Glomerular endothelial cell (primary cell): ENCODE measurements at regions not wholly inside any gene's neighbourhood (a gene's known extent, or its start where the extent isn't known, plus 50 kb on each side); places are given as distances from the start of the nearest gene placed in this dataset.
"Not testable (repeated sequence)": the region's sequence is repeated elsewhere in the genome, so short reads cannot be mapped to it uniquely, and the experiment has no call there.

Source experiments
- DNase-seq: peaks from one replicate; pipeline ENCODE4 v3.0.0-alpha.2; 2011; ENCODE audit warnings: low read depth, low spot score; ENCODE audit errors: extremely low read depth

DNA sequence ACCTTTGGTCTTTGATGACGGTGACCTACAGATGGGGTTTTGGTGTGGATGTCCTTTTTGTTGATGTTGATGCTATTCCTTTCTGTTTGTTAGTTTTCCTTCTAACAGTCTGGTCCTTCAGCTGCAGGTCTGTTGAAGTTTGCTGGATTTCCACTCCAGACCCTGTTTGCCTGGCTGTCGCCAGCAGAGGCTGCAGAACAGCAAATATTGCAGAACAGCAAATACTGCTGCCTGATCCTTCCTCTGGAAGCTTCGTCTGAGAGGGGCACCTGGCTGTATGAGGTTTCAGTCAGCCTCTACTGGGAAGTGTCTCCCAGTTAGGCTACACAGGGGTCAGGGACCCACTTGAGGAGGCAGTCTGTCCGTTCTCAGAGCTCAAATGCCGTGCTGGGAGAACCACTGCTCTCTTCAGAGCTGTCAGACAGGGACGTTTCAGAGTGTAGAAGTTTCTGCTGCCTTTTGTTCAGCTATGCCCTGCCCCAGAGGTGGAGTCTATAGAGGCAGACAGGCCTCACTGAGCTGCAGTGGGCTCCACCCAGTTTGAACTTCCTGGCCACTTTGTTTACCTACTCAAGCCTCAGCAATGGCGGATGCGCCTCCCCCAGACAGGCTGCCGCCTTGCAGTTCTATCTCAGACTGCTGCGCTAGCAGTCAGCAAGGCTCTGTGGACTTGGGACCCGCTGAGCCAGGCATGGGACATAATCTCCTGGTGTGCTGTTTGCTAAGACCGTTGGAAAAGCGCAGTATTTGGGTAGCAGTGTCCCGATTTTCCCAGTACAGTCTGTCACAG lies 156.4 kb upstream of the NR3C2 start:
- not testable (repeated sequence) for DNase-seq

DNA sequence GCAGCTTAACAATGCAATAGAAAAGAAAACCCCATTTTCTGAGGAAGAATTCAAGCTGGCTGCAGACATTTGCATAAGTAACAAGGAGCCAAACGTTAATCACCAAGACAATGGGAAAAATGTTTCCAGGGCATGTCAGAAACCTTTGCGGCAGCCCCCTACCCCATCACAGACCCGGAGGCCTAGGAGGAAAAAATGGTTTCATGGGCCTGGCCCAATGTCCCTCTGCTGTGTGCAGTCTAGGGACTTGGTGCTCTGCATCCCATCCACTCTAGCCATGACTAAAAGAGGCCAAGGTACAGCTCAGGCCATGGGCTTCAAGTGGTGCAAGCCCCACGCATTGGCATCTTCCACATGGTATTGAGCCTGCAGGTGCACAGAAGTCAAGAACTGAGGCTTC lies 147.0 kb upstream of the NR3C2 start:
- no peak for DNase-seq

DNA sequence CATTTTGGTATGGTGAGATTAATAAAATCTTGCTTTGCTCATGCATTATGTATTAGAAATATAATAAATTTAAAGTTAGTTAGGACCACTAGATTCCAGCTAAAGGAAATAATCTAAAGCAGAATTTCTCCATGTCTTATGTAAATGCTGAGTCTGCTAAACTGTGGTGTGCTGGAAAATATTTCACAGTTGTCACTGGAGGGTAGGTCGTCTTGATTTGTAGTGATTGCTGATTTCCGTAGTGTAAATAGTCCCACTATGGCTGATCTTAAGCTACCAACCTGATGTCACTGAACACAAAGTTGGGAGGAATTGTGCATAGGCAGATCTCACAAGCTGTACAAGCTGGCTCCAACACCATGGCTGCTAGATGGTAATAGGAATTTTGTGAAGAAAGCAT lies 133.4 kb upstream of the NR3C2 start:
- DNase-seq = no peak

DNA sequence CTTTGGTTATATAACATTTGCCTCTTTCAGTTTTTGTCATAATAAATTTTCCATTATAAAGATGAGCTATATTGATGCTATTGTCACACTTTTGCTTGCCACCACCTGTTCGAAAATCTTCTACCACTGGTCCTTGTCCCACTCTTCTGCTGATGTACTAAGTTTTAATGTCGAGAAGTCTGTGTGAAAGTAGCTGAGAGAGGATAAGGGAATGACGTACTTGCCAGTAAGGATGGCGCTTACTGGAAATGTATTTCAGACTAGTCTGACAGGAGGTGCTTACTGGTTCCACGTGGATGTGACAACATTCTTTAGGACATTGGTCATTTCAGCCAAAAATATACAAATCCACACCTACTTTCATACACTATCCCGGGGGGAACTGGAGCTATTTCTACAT lies 132.7 kb upstream of the NR3C2 start:
- DNase-seq = no peak

- DNase-seq = no peak
These were observed 132.3 kb upstream of the NR3C2 start for GRCh38 chr4:148574502-148574901.

DNA sequence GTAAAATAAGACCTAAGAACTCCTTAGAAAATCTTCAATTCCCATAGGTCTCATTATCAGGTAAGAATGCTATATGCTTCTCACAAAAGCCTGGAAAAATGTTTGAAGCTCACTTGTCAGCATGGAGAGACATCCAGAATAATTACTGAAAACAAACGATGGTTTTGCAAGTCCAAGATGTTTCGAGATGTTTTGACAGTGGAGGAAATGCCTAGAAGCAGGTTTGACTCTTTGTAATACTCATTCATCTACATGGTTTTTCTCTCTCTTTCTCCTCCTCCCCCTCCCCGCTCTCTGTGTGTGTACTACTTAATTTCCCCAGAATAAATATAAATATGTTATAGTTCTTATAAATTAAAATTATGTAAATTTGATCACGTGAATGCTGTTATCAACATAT lies 131.9 kb upstream of the NR3C2 start:
- DNase-seq = no peak

DNA sequence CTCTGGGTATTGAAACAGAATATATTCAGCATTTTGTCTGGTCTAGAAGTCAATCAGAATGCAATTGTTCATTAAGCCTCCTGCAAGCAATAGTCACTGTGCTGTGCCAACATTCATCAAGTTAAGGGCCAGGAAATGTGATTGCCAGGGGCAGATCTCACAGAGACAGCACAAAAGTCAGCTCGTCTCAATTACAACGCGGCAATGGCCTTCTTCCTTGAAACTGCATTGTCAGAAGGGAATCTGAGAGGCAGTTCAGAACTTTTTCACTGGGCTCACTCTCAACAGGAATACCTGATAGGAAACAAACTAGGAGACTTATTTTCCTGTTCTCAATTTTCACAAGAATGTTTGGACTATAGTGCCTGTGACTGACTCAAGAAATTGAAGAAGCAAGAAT lies 131.1 kb upstream of the NR3C2 start:
- DNase-seq = no peak

DNA sequence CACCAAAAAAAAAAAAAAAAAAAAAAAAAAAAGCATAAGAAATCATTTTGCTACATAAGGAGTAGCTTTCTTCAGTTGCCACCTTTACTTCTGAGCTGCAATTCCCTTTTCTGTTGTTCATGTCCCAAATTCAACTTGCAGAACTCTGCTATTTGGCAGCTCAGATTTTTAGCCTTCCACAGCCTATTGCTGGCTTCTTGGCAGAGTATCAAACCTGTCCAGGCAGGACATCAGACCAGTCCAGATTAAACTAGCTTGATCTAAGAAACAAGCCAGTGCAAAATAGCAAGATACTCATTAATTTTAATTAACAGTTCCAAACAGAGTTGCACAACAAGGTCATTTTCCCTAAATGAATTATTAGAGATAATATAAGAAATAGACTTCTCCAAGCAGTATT lies 123.6 kb upstream of the NR3C2 start:
- no peak for DNase-seq

DNA sequence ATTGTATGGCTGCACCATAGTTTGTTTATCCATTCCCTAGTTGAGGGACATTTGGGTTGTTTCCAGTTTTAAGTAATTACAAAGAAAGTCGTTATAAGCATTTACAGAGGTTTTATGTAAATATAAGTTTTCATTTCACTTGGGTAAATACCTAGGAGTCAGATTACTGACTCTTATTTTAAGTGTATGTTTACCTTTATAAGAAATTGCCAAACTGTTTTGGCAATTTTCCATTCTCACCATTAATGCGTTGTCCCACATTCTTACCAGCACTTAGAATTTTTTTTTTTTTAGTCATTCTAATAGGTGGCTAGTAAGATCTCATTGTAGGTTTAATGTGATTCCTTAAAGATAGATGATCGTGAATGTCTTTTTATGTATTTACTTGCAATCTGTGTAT lies 121.5 kb upstream of the NR3C2 start:
- no peak for DNase-seq

- no peak for DNase-seq
These were observed 119.3 kb upstream of the NR3C2 start for GRCh38 chr4:148561467-148561866.

- DNase-seq = no peak
These were observed 115.6 kb upstream of the NR3C2 start for GRCh38 chr4:148557793-148558192.

GRCh38 chr4:148550788-148551187 lies 108.6 kb upstream of the NR3C2 start:
- no peak for DNase-seq

DNA sequence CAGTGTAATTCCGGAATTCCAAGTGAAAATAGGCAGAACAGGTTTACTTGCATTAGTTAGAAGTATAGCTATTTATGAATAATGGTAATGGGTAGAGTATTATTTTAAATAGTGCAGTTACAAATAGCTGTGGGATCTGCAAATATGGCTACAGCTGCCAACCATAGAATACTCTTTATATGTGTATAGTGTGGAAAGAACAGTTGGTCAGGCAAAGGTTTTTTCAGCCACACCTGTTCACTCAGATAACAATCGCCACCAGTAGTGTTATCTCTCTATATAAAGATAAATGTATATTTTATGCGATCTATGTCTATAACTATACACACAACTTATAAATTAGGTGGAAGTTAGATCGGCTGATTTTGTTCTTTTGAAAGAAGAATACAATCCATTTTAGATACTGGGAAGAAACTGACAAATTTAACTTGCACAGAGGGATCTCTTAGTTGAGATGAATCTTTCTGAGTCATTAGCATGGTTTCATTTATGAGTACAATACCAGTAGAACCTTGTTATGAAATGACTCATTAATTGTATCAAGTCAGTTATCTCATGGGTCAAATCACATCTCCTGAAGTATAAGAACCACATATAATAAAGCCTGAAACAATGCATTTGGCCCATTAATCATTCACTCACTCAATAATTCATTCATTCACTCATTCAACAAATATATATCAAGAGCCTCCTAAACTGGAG lies 100.9 kb upstream of the NR3C2 start:
- DNase-seq = no peak

DNA sequence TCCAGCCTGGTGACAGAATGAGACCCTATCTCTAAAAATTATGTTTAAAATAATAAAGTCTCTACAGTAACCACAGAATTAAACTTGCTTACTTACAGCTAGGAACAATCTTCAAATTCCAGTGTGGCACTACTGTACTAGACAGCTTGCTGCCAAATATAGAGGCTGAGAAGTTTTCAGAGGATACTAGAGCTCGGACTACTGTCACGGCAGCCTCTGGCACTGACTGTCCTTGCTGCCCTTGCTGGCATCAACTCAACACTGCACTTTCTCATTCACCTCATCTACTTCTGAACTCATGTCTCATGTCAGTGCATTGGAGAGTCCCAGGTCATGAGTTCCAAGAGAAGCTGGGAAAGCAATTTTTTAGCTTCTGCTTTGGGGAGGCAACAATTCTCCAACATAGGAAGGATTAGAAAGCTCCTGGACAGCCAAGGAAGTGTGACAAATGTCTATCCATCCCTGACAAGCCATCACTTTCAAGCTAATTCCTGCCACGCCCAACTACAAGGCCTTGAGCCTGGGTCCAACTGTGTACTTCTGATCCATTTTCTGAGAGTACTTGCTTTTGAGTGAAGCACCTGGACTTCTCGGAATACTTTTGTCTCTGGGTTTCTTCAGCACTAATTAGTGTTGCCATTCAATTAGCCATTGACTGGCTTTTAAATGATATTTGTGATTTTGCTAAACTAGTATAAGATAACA lies 98.6 kb upstream of the NR3C2 start:
- no peak for DNase-seq

DNA sequence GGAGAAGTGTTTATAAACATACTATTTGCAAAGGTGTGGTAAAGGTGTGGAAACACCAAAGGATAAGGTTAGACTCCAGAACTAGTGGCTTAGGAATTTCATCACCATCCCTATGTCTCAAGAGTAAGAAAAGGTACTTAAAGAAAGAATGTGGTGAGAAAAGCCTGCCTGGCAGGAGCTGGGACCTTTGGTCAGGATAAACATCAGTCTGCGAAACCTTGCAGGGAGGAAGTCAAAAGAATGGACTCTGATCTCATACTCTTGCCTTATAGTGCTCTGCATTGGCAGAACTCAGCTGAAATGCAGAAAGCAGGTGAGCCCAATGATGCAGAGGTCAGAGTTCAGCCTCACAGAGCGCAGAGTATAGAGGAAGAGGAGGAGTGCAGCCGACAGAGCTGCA lies 97.2 kb upstream of the NR3C2 start:
- no peak for DNase-seq

DNA sequence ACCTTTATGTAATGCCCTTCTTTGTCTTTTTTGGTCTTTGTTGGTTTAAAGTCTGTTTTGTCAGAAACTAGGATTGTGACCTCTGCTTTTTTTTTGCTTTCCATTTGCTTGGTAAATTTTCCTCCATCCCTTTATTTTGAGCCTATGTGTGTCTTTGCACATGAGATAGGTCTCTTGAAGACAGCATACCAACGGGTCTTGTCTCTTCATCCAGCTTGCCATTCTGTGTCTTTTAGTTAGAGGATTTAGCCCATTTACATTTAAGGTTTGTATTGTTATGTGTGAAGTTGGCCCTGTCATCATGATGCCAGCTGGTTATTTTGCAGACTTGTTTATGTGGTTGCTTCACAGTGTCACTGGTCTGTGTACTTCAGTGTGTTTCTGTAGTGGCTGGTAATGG lies 91.6 kb upstream of the NR3C2 start:
- DNase-seq = not testable (repeated sequence)

- no peak for DNase-seq
These were observed 87.9 kb upstream of the NR3C2 start for GRCh38 chr4:148530114-148530513.

DNA sequence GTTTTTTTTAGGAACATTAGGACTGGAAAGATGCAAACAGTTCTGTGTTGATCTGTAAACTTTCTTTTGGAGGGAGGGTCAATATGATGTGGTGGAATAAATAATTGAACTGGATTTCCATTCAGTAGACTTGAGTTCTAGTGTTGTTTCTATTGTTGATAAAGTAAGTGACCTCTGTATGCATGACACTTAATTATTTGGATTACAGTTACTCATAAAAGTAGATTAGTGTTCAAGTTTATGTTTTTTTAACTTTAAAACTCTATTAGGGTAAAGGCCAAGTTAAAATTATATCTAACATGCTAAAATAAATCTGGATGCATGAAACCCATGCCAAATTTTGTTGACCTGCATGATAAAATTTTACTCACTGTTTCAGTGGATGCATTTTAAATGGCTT lies 85.4 kb upstream of the NR3C2 start:
- DNase-seq = no peak

DNA sequence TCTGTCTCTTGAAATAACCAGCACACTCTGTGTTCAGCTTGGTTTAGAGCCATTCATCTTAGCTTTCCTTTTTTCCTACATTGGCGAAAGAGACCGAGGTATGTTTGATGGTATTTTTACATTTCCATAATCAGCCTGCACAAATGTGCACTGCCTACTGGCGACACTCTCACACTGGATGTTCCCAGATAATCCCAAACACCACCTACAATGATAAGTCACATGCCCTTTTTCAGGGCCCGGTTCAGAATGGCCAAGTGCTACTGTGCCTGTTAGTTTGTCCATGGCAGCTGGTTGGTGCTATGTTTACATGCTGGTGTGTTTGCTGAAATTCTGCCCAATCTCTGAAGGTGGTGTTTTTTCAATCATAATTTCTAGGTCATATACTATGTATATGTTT lies 80.8 kb upstream of the NR3C2 start:
- no peak for DNase-seq

- peak; percentile 91 for DNase-seq
These were observed 73.0 kb upstream of the NR3C2 start for GRCh38 chr4:148515248-148515647.

- peak; percentile 18 for DNase-seq
These were observed 72.4 kb upstream of the NR3C2 start for GRCh38 chr4:148514581-148514980.

DNA sequence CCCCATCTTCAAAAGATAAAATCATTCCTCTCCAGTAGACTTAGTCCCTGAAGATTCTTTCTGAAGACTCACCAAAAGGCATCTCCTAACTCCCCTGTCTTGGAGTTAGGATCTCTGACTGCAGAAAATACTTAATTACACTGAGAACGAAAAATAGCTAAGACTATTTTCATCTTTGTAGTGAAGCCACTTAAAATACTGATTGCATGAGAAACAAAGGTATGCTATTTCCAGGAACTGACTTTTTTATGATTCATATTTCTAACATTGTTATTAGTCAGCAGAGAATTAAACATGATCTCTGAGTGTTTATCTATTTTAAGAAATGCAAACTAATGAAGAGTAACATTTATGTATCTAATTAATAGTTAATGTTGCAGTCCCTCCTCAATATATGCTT lies 71.8 kb upstream of the NR3C2 start:
- peak; percentile 34 for DNase-seq
